ENCODE measurements at regions not wholly inside any gene's neighbourhood (a gene's known extent, or its start where the extent isn't known, plus 50 kb on each side); places are given as distances from the start of the nearest gene placed in this dataset.
"Not testable (repeated sequence)": the region's sequence is repeated elsewhere in the genome, so short reads cannot be mapped to it uniquely, and the experiment has no call there.

GRCh38 chr4:99749445-99750391 is 66.9 kb upstream of the DAPP1 start:
- no peak overlapping the region for H3K27ac ChIP-seq
- TF ChIP-seq CTCF (IDR thresholded peaks at IDR 0.05) (no peak), ZFX (IDR thresholded peaks at IDR 0.05; ENCODE audit: borderline replicate concordance) (no peak)

GRCh38 chr4:99746443-99746842 is 70.2 kb upstream of the DAPP1 start:
- no peak overlapping the region for H3K27ac ChIP-seq
- TF ChIP-seq CTCF (IDR thresholded peaks at IDR 0.05), result no peak
- TF ChIP-seq ZFX (IDR thresholded peaks at IDR 0.05; ENCODE audit: borderline replicate concordance), result no peak

DNA sequence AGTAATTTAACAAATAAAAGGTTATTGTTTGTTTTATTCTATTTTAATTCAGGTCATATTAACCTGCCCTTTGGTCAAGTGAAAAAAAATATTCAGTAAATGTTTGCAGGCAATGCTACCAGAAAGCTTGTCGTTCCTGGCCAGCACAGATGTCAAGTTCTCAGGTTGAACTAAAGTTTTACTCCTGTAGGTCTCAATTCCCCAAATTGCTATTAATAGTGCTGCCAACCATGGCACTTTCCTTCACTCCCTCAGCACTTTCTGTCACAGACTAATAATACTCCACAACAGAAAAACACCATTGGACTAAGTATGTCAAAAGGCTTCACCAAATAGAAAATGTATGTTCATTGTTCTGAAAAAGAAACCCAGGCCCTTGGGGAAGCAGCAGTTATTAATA is 79.2 kb upstream of the C4orf54 start:
- H3K27ac ChIP-seq, result no peak overlapping the region
- no peak for TF ChIP-seq ZFX (IDR thresholded peaks at IDR 0.05; ENCODE audit: borderline replicate concordance)
- no peak for TF ChIP-seq CTCF (IDR thresholded peaks at IDR 0.05)

- TF ChIP-seq ZFX (IDR thresholded peaks at IDR 0.05; ENCODE audit: borderline replicate concordance) (no peak), CTCF (IDR thresholded peaks at IDR 0.05) (no peak)
Observed at GRCh38 chr4:99735822-99736221, 78.2 kb upstream of the C4orf54 start.

DNA sequence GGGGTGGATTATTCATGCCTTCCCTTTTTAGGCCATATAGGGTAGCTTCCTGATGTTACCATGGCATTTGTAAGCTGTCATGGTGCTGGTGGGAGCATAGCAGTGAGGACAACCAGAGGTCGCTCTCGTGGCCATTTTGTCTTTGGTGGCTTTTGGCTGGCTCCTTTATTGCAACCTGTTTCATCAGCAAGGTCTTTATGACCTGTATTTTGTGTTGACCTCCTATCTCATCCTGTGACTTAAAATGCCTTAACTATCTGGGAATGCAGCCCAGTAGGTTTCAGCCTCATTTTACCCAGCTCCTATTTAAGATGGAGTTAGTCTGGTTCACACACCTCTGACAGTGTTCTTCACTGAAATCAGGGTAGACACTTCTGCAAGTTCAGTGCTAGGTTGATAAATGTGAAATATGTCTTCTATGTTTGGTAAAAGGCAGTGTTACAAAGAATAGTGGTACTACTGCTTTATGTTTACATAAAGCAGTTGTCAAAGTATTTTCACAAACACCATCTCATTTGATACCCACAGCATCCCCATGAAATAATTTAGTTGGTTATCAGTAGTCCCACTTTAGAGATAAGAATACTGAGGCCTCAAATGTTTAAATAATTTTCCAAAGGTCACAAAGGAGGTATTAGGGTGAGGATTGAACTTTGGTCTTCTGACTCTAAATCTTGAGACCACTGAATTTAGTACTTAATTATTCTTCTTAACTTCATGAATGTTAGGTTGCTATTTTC is 77.1 kb upstream of the C4orf54 start:
- TF ChIP-seq ZFX (IDR thresholded peaks at IDR 0.05; ENCODE audit: borderline replicate concordance) (no peak), CTCF (IDR thresholded peaks at IDR 0.05) (no peak)
- no peak overlapping the region for H3K27ac ChIP-seq

More at GRCh38 chr4:99735822-99736221, 78.2 kb upstream of the C4orf54 start:
- peak overlapping the region; percentile 3; the same call in 1 of the 2 replicates for H3K27ac ChIP-seq

GRCh38 chr4:99733455-99733854 is 75.8 kb upstream of the C4orf54 start:
- not testable (repeated sequence) for H3K27ac ChIP-seq

DNA sequence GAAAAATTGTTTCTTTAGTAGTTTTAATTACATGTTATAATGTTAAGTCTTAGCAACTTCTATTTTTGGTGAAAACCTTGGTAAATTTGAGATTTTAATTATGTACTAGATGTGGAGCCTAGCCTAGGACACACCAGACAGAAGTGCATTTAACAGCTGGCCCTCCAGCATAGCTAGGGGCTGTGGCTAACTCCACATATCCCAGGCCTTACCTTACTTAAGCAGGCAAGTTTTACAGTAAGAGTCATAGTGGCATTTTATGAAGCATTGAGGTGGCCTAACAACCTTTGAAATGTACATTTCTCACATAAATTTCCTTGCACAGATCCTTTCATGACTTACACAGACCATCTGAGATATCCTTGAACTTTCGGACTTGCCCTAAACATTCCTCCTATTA is 71.6 kb upstream of the C4orf54 start:
- TF ChIP-seq ZFX (IDR thresholded peaks at IDR 0.05; ENCODE audit: borderline replicate concordance), result no peak
- no peak for TF ChIP-seq CTCF (IDR thresholded peaks at IDR 0.05)

More for the DNA sequence above, 71.6 kb upstream of the C4orf54 start:
- no peak overlapping the region for H3K27ac ChIP-seq

All from 22Rv1 (cell line).